CD4-positive, alpha-beta T cell (primary cell): ENCODE measurements at regions not wholly inside any gene's neighbourhood (a gene's known extent, or its start where the extent isn't known, plus 50 kb on each side); places are given as distances from the start of the nearest gene placed in this dataset.
A peak's percentile ranks its signal among the peaks of the same experiment; 100 is the strongest.

Source experiments
- ATAC-seq: fragments of 200-7000 bp; cut with Tn5 transposase; one replicate; pipeline ENCODE4 v1.10.0; 2022; ENCODE audit warnings: mild to moderate bottlenecking; ENCODE audit not compliant: poor library complexity
- CTCF ChIA-PET: fragments of 350-600 bp; sonication (Branson Sonifier 250); formaldehyde crosslinking; loops from one replicate; lab custom pipeline; 2021; ENCODE audit warnings: antibody characterized with exemption, inconsistent platforms; lab: Charles Lee
- POLR2A ChIA-PET: fragments of 350-600 bp; sonication (Branson Sonifier 250); formaldehyde crosslinking; loops from one replicate; lab custom pipeline; 2021; ENCODE audit warnings: antibody characterized with exemption, inconsistent platforms; lab: Charles Lee
- DNase-seq, 14 experiments: peaks; one replicate each; pipeline ENCODE4 v3.0.0-alpha.2; 2013 to 2020; ENCODE audit warnings: mixed read lengths in 2 of 14
- H3K27ac ChIP-seq, 2 donors: one replicate each; pipeline versions ENCODE4 v1.5.1 to v1.7.0; 2013; ENCODE audit warnings: low read length in 2 of 2, low read depth in 1 of 2, mild to moderate bottlenecking in 1 of 2
- H3K27me3 ChIP-seq, 2 experiments: 1 replicate in 1 of 2; 2 replicates in 1 of 2; pipeline versions ENCODE4 v1.6.1 to v1.7.0; 2013; ENCODE audit warnings: low read length in 2 of 2, control low read depth in 1 of 2, mild to moderate bottlenecking in 1 of 2, moderate library complexity in 1 of 2; ENCODE audit not compliant: insufficient read depth in 2 of 2, control insufficient read depth in 1 of 2
- H3K36me3 ChIP-seq: one replicate; pipeline ENCODE4 v1.6.1; 2013; ENCODE audit warnings: low read length, control low read depth; ENCODE audit not compliant: insufficient read depth
- H3K4me1 ChIP-seq: one replicate; pipeline ENCODE4 v1.6.1; 2013; ENCODE audit warnings: low read length, control low read depth; ENCODE audit not compliant: insufficient read depth
- H3K4me3 ChIP-seq: one replicate; pipeline ENCODE4 v1.5.1; 2013; ENCODE audit warnings: mild to moderate bottlenecking, low read length, moderate library complexity
- H3K9me3 ChIP-seq, 2 experiments: 1 replicate in 1 of 2; 2 replicates in 1 of 2; pipeline versions ENCODE4 v1.6.1 to v1.7.0; 2013; ENCODE audit warnings: low read length in 2 of 2, mild to moderate bottlenecking in 2 of 2, control low read depth in 1 of 2, moderate library complexity in 1 of 2; ENCODE audit not compliant: control insufficient read depth in 1 of 2, insufficient read depth in 1 of 2
- H3K27ac Mint-ChIP-seq: one replicate; pipeline ENCODE4 v1.8.0; 2020; ENCODE audit warnings: mixed read lengths
- H3K27me3 Mint-ChIP-seq: one replicate; pipeline ENCODE4 v1.8.0; 2021; ENCODE audit warnings: mixed read lengths
- H3K36me3 Mint-ChIP-seq: one replicate; pipeline ENCODE4 v1.8.0; 2021; ENCODE audit warnings: low read depth, mixed read lengths
- H3K4me1 Mint-ChIP-seq: one replicate; pipeline ENCODE4 v1.8.0; 2021; ENCODE audit warnings: low read depth, mixed read lengths
- H3K4me3 Mint-ChIP-seq: one replicate; pipeline ENCODE4 v1.8.0; 2020; ENCODE audit warnings: mild to moderate bottlenecking, mixed read lengths
- H3K9me3 Mint-ChIP-seq: one replicate; pipeline ENCODE4 v1.8.0; 2020; ENCODE audit warnings: mixed read lengths
- intact Hi-C, 2 experiments: fragments of 100-400 bp; cut with DNase I in 1 of 2; cut with micrococcal nuclease in 1 of 2; formaldehyde crosslinking; loops; one replicate each; pipeline versions ENCODE4 v1.15.1 to v1.9.0; 2023 to 2025; cut with DNase I, micrococcal nuclease
- TF ChIP-seq, protein P1 (sequence below): fragments of 200-600 bp; IDR thresholded peaks from one replicate; pipeline ENCODE4 v1.8.0; 2022; ENCODE audit warnings: antibody characterized with exemption, mild to moderate bottlenecking

DNA sequence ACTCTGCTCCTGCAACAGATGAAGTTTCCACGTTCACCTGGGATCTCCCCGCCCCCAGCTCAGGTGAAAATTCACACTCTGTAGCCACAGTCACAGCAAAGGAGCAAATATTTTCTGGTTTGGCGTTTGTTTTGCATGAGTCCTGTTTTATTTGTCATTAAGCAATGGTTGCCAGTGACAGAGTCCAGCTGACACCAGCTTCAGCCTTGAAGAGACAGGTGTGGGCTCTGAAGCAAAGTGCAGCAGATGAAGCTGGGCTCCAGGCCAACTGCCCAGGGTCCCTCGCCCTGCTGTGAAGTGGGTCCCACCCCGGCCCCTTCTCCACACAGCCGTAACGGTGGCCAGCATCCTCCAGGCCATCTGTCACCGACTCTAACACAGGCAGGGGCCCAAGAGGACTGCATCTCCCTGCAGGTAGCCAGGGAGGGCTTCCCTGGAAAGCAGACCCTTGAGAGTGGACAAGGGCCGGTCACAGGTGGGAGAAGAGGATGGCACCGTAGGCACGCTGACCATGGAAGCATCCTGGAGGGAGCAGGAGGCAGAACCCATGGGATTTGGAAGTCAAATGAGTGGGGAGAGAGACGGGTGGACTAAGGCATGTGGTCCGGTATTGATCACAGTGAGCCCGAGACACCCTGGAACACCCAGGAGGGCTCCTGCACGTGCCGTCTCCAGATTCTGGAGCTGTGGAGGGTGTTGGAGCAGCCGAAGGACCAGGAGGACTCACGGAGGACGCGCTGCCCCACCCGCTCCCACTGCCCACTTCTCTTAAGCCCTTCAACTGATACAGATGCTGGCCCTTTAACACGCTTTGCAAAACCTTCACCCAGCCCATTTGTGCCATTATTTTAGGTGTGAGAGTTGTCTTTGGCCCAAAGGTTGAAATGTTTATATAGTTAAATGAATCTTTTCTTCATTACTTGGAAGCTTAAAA lies 294.5 kb downstream of the BRD1 start:
- Histone ChIP-seq H3K4me1 (no peaks in the 10 kb centered on the region), H3K36me3 (no peaks in the 10 kb centered on the region), H3K9me3 (peaks cover 0 to 6% of the 10 kb centered on the region in 2 experiments), H3K27me3 (peaks cover 0 to 2% of the 10 kb centered on the region in 2 experiments), H3K27ac (no peak overlapping the region), H3K4me3 (no peak overlapping the region)
- ChIA-PET CTCF (no interaction called here), POLR2A (no interaction called here)
- H3K4me1 Mint-ChIP-seq = no peaks in the 10 kb centered on the region
- H3K27ac Mint-ChIP-seq = no peak overlapping the region
- intact Hi-C loops = no loop called here
- ATAC-seq (no peak), DNase-seq (peak in 1 of 14 experiments; percentile 8)
- peaks cover 5% of the 10 kb centered on the region for H3K36me3 Mint-ChIP-seq
- no peaks in the 10 kb centered on the region for H3K27me3 Mint-ChIP-seq
- H3K9me3 Mint-ChIP-seq = no peaks in the 10 kb centered on the region
- TF ChIP-seq, protein P1, sequence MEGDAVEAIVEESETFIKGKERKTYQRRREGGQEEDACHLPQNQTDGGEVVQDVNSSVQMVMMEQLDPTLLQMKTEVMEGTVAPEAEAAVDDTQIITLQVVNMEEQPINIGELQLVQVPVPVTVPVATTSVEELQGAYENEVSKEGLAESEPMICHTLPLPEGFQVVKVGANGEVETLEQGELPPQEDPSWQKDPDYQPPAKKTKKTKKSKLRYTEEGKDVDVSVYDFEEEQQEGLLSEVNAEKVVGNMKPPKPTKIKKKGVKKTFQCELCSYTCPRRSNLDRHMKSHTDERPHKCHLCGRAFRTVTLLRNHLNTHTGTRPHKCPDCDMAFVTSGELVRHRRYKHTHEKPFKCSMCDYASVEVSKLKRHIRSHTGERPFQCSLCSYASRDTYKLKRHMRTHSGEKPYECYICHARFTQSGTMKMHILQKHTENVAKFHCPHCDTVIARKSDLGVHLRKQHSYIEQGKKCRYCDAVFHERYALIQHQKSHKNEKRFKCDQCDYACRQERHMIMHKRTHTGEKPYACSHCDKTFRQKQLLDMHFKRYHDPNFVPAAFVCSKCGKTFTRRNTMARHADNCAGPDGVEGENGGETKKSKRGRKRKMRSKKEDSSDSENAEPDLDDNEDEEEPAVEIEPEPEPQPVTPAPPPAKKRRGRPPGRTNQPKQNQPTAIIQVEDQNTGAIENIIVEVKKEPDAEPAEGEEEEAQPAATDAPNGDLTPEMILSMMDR = no peak
- H3K4me3 Mint-ChIP-seq = no peak overlapping the region

DNA sequence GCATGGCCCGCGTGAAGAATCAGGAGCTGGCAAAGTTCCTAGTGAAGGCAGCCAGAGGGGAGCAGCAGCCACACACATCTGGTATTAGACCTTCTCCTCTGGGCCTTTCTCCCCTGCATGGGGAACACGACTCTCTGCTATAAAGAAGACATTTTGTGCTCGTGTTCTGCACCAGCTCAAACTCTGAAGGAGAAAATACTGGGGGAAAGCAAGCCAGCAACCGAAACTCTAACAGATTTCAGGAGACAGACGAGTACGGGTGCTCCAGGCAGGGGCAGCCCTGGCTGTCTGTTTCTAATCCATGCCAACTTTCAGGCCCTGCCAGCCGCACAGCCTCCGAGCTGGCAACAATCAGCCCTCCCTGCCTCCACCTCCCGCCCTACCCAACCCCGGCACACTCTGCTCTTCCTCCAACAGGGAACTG lies 296.3 kb downstream of the BRD1 start:
- Mint-ChIP-seq H3K9me3 (no peaks in the 10 kb centered on the region), H3K4me3 (no peak overlapping the region), H3K27ac (no peak overlapping the region), H3K36me3 (peaks cover 5% of the 10 kb centered on the region), H3K4me1 (no peaks in the 10 kb centered on the region), H3K27me3 (no peaks in the 10 kb centered on the region)
- TF ChIP-seq, protein P1 = no peak
- Histone ChIP-seq H3K9me3 (peaks cover 0 to 6% of the 10 kb centered on the region in 2 experiments), H3K4me1 (no peaks in the 10 kb centered on the region), H3K27me3 (peaks cover 0 to 2% of the 10 kb centered on the region in 2 experiments), H3K4me3 (no peak overlapping the region), H3K36me3 (no peaks in the 10 kb centered on the region), H3K27ac (no peak overlapping the region)
- ATAC-seq = no peak
- intact Hi-C loops = no loop called here
- POLR2A ChIA-PET = no interaction called here
- CTCF ChIA-PET = no interaction called here
- DNase-seq = no peak

DNA sequence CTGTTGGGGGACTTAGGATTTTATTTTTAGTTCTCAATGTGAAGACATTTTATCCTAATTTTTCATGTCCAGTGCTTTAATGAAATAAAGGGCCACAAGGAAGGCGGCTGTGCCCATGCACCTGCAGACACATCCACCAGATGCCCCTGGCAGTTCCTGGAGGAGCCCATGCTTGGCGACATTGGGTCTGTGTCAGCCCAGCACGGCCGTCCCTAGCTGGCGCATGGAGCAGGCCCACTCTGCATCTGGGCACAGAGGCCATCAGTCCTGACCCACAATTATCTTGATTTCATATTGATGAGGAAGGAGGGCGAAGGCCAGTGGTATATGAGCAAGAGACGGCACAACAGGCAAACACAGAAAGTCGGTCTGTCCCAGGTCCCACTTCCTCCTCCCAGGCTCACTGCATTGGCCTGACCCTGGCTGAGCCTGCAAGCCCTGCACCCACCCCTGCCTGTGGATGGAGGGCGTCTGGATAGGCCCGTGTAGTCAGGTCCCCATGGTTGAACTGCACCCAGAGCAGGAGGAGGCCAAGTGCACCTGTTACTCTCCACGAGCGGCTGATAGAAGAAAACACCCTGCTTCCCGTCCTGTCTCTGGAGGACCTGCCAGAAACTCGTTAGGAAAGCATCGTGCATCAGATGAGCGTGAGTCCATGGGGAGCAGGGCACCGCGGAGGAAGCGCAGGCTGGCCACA lies 296.9 kb downstream of the BRD1 start:
- no peak overlapping the region for H3K4me3 ChIP-seq
- H3K36me3 Mint-ChIP-seq = peaks cover 5% of the 10 kb centered on the region
- H3K4me1 Mint-ChIP-seq = no peaks in the 10 kb centered on the region
- DNase-seq (no peak), ATAC-seq (no peak)
- no peaks in the 10 kb centered on the region for H3K36me3 ChIP-seq
- peaks cover 0 to 6% of the 10 kb centered on the region in 2 experiments for H3K9me3 ChIP-seq
- H3K27me3 Mint-ChIP-seq = no peaks in the 10 kb centered on the region
- no peaks in the 10 kb centered on the region for H3K9me3 Mint-ChIP-seq
- H3K27ac Mint-ChIP-seq = no peak overlapping the region
- no peak overlapping the region for H3K4me3 Mint-ChIP-seq
- H3K4me1 ChIP-seq = no peaks in the 10 kb centered on the region
- H3K27me3 ChIP-seq = peaks cover 0 to 2% of the 10 kb centered on the region in 2 experiments
- H3K27ac ChIP-seq = no peak overlapping the region
- TF ChIP-seq, protein P1 = no peak
- intact Hi-C loops = no loop called here
- ChIA-PET CTCF (no interaction called here), POLR2A (no interaction called here)
